OCI-LY1 (cell line): ENCODE measurements at regions not wholly inside any gene's neighbourhood (a gene's known extent, or its start where the extent isn't known, plus 50 kb on each side); places are given as distances from the start of the nearest gene placed in this dataset.

Experiments
- H2AFZ ChIP-seq: fragments of 200-600 bp; sonication (generic), shearing (Covaris generic); 2 replicates; pipeline ENCODE4 v1.6.0; 2014; ENCODE audit warnings: antibody characterized with exemption, mild to moderate bottlenecking, low read length
- H3F3A ChIP-seq: fragments of 200-600 bp; sonication (generic), shearing (Covaris generic); 2 replicates; pipeline ENCODE4 v1.6.0; 2014; ENCODE audit warnings: mild to moderate bottlenecking, antibody characterized with exemption, low read length, moderate library complexity; ENCODE audit not compliant: insufficient read depth
- H3K27ac ChIP-seq: fragments of 200-600 bp; sonication (generic); 2 replicates; pipeline ENCODE4 v1.5.1; 2014; ENCODE audit warnings: low read length, mixed run types, mild to moderate bottlenecking, low read depth; ENCODE audit not compliant: poor library complexity, severe bottlenecking
- H3K27me3 ChIP-seq: fragments of 200-600 bp; sonication (generic); 2 replicates; pipeline ENCODE4 v1.6.0; 2014; ENCODE audit warnings: antibody characterized with exemption, mild to moderate bottlenecking, low read length, moderate library complexity; ENCODE audit not compliant: insufficient read depth
- H3K36me3 ChIP-seq: fragments of 200-600 bp; sonication (generic); 2 replicates; pipeline ENCODE4 v1.6.1; 2014; ENCODE audit warnings: mild to moderate bottlenecking, antibody characterized with exemption, low read length, moderate library complexity, mixed read lengths; ENCODE audit not compliant: insufficient read depth
- H3K4me1 ChIP-seq: fragments of 200-600 bp; sonication (generic); 2 replicates; pipeline ENCODE4 v1.5.1; 2014; ENCODE audit warnings: mild to moderate bottlenecking, low read length, moderate library complexity; ENCODE audit not compliant: insufficient read depth, severe bottlenecking
- H3K4me2 ChIP-seq: fragments of 200-600 bp; sonication (generic), shearing (Covaris generic); 2 replicates; pipeline ENCODE4 v1.6.1; 2014; ENCODE audit warnings: low read length
- H3K4me3 ChIP-seq: fragments of 200-600 bp; sonication (generic); 2 replicates; pipeline ENCODE4 v1.5.1; 2014; ENCODE audit warnings: low read length, low read depth, mild to moderate bottlenecking, mixed read lengths; ENCODE audit not compliant: poor library complexity, severe bottlenecking
- H3K79me2 ChIP-seq: fragments of 200-600 bp; shearing (Covaris generic); 2 replicates; pipeline ENCODE4 v1.6.1; 2016; ENCODE audit warnings: mixed run types, low read length, mixed read lengths; ENCODE audit not compliant: insufficient read depth
- H3K9ac ChIP-seq: fragments of 200-600 bp; sonication (generic), shearing (Covaris generic); 2 replicates; pipeline ENCODE4 v1.6.1; 2014; ENCODE audit warnings: mild to moderate bottlenecking, low read length, mixed read lengths
- H3K9me2 ChIP-seq: fragments of 200-600 bp; sonication (generic), shearing (Covaris generic); 2 replicates; pipeline ENCODE4 v1.6.1; 2014; ENCODE audit warnings: low read depth, mild to moderate bottlenecking, low read length, mixed read lengths
- H3K9me3 ChIP-seq: fragments of 200-600 bp; shearing (Covaris generic); 2 replicates; pipeline ENCODE4 v1.6.1; 2014; ENCODE audit warnings: low read length, mixed read lengths
- H4K20me1 ChIP-seq: fragments of 200-600 bp; sonication (generic), shearing (Covaris generic); 2 replicates; pipeline ENCODE4 v1.6.0; 2016; ENCODE audit warnings: mild to moderate bottlenecking, low read length; ENCODE audit not compliant: insufficient read depth
- EZH2 ChIP-seq: fragments of 200-600 bp; sonication (generic), shearing (Covaris generic); IDR thresholded peaks from 2 replicates; pipeline ENCODE4 v1.8.0; 2017; ENCODE audit warnings: borderline replicate concordance, mixed run types, mild to moderate bottlenecking, antibody characterized with exemption, low read length, moderate library complexity, mixed read lengths
- TF ChIP-seq, protein P1 (sequence below): fragments of 200-600 bp; sonication (generic), shearing (Covaris generic); IDR thresholded peaks from 2 replicates; pipeline ENCODE4 v1.5.1; 2017; ENCODE audit warnings: mild to moderate bottlenecking, antibody characterized with exemption, low read length, moderate library complexity, mixed read lengths

DNA sequence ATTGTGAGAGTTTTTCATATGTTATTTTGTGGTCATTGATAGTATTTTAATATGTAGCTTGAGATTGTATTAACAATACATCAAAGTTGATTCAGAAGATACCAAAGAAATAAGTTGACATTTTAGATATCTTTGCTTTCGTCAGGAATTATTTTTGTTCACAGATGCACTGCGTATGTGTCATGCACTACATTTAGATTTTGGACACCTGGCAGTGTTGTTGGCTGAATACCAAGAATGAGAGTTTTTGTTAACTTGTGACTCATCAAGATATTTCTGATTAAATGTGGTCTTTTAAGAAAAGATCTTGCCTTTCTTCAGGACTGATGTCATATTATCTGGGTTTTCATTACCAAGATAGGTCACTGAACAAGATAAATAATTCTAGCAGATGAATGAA is 633.4 kb downstream of the CENPC start:
- no peak overlapping the region for H2AFZ ChIP-seq
- no peaks in the 10 kb centered on the region for H3K36me3 ChIP-seq
- H3K79me2 ChIP-seq, result no peaks in the 10 kb centered on the region
- no peaks in the 10 kb centered on the region for H3F3A ChIP-seq
- H3K4me3 ChIP-seq, result no peak overlapping the region
- no peak overlapping the region for H3K27ac ChIP-seq
- no peaks in the 10 kb centered on the region for H3K9me2 ChIP-seq
- no peaks in the 10 kb centered on the region for H3K9me3 ChIP-seq
- H3K4me2 ChIP-seq, result no peak overlapping the region
- H3K4me1 ChIP-seq, result no peaks in the 10 kb centered on the region
- no peaks in the 10 kb centered on the region for H3K27me3 ChIP-seq
- H4K20me1 ChIP-seq, result no peaks in the 10 kb centered on the region
- H3K9ac ChIP-seq, result no peak overlapping the region
- TF ChIP-seq EZH2, result no peak
- TF ChIP-seq, protein P1, sequence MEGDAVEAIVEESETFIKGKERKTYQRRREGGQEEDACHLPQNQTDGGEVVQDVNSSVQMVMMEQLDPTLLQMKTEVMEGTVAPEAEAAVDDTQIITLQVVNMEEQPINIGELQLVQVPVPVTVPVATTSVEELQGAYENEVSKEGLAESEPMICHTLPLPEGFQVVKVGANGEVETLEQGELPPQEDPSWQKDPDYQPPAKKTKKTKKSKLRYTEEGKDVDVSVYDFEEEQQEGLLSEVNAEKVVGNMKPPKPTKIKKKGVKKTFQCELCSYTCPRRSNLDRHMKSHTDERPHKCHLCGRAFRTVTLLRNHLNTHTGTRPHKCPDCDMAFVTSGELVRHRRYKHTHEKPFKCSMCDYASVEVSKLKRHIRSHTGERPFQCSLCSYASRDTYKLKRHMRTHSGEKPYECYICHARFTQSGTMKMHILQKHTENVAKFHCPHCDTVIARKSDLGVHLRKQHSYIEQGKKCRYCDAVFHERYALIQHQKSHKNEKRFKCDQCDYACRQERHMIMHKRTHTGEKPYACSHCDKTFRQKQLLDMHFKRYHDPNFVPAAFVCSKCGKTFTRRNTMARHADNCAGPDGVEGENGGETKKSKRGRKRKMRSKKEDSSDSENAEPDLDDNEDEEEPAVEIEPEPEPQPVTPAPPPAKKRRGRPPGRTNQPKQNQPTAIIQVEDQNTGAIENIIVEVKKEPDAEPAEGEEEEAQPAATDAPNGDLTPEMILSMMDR, result no peak

DNA sequence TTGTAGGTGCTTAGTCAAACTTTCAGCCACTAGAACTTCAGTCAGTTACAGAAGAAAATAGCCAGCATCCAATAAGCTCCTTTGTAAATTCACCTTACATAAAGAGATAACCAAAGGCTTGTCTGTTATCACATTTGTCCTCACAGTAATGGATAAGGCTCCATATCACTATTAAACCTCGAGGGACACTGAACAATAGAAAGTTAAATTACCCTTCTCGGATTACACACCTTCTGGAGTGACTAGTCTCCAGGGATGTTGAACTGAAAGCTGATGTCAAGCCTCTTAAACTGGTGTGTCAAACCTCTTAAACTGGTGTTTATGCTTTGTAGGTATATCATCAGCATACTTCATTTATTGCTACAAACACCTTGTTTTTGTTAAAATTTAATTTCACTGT is 639.0 kb downstream of the CENPC start:
- no peaks in the 10 kb centered on the region for H3K9me2 ChIP-seq
- H3K4me2 ChIP-seq, result no peak overlapping the region
- no peak overlapping the region for H2AFZ ChIP-seq
- H3F3A ChIP-seq, result no peaks in the 10 kb centered on the region
- H4K20me1 ChIP-seq, result no peaks in the 10 kb centered on the region
- no peaks in the 10 kb centered on the region for H3K79me2 ChIP-seq
- no peak overlapping the region for H3K9ac ChIP-seq
- no peaks in the 10 kb centered on the region for H3K36me3 ChIP-seq
- H3K27ac ChIP-seq, result no peak overlapping the region
- no peaks in the 10 kb centered on the region for H3K4me1 ChIP-seq
- H3K9me3 ChIP-seq, result no peaks in the 10 kb centered on the region
- TF ChIP-seq, protein P1, result no peak
- TF ChIP-seq EZH2, result no peak
- H3K27me3 ChIP-seq, result no peaks in the 10 kb centered on the region
- no peak overlapping the region for H3K4me3 ChIP-seq

DNA sequence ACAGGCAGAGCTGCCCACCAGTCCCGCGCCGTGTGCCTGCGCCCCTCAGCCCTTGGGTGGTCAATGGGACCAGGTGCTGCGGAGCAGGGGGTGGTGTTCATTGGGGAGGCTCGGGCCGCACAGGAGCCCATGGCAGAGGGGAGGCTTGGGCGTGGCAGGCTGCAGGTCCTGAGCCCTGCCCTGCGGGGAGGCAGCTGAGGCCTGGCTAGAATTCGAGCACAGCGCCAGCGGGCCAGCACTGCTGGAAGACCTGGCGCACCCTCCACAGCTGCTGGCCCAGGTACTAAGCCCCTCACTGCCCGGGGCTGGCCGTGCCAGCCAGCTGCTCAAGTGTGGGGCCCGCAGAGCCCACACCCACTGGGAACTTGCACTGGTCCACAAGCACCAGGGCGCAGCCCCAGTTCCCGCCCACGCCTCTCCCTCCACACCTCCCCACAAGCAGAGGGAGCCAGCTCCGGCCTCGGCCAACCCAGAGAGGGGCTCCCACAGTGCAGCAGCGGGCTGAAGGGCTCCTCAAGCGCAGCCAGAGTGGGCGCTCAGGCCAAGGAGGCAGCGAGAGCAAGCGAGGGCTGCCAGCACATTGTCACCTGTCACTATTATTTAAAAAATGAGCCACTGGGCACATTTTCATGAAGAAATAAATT is 645.8 kb downstream of the CENPC start:
- TF ChIP-seq, protein P1, result no peak
- TF ChIP-seq EZH2, result no peak
- H3K27ac ChIP-seq, result no peak overlapping the region
- no peak overlapping the region for H3K4me2 ChIP-seq
- no peak overlapping the region for H3K4me3 ChIP-seq
- no peaks in the 10 kb centered on the region for H3K27me3 ChIP-seq
- no peaks in the 10 kb centered on the region for H3K36me3 ChIP-seq
- H2AFZ ChIP-seq, result no peak overlapping the region
- no peaks in the 10 kb centered on the region for H3K9me2 ChIP-seq
- H3K4me1 ChIP-seq, result no peaks in the 10 kb centered on the region
- H3K79me2 ChIP-seq, result no peaks in the 10 kb centered on the region
- no peaks in the 10 kb centered on the region for H3F3A ChIP-seq
- H4K20me1 ChIP-seq, result no peaks in the 10 kb centered on the region
- no peak overlapping the region for H3K9ac ChIP-seq
- H3K9me3 ChIP-seq, result no peaks in the 10 kb centered on the region
